GM12874 (cell line): ENCODE measurements at regions not wholly inside any gene's neighbourhood (a gene's known extent, or its start where the extent isn't known, plus 50 kb on each side); places are given as distances from the start of the nearest gene placed in this dataset.
A peak's percentile ranks its signal among the peaks of the same experiment; 100 is the strongest.

Experiments used
- TF ChIP-seq, protein P1 (sequence below): IDR thresholded peaks from 2 replicates; pipeline ENCODE4 v1.5.1; 2011; ENCODE audit warnings: low read depth, mild to moderate bottlenecking, control low read depth, low read length, moderate library complexity; ENCODE audit not compliant: insufficient read depth

DNA sequence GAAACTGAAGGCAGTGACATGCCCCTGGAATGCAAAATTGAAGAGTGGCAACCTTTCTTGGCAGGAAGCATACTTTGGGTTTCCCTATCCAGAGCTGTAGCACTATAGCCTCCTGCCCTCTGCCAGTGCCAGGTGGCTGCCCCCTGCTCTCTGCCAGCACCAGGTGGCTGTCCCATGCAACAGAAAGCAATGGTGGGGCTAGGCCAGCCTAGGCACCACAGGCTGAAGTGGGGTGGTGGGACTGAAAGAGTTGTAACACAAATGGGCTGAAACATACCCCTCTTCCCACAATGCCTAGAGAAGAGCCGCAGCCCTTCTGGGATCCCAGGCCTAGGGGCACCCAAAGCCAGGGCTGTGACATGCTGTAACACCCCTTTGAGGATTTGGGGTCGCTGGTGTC lies 1739.3 kb upstream of the LRRTM1 start:
- TF ChIP-seq, protein P1, sequence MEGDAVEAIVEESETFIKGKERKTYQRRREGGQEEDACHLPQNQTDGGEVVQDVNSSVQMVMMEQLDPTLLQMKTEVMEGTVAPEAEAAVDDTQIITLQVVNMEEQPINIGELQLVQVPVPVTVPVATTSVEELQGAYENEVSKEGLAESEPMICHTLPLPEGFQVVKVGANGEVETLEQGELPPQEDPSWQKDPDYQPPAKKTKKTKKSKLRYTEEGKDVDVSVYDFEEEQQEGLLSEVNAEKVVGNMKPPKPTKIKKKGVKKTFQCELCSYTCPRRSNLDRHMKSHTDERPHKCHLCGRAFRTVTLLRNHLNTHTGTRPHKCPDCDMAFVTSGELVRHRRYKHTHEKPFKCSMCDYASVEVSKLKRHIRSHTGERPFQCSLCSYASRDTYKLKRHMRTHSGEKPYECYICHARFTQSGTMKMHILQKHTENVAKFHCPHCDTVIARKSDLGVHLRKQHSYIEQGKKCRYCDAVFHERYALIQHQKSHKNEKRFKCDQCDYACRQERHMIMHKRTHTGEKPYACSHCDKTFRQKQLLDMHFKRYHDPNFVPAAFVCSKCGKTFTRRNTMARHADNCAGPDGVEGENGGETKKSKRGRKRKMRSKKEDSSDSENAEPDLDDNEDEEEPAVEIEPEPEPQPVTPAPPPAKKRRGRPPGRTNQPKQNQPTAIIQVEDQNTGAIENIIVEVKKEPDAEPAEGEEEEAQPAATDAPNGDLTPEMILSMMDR, result no peak

DNA sequence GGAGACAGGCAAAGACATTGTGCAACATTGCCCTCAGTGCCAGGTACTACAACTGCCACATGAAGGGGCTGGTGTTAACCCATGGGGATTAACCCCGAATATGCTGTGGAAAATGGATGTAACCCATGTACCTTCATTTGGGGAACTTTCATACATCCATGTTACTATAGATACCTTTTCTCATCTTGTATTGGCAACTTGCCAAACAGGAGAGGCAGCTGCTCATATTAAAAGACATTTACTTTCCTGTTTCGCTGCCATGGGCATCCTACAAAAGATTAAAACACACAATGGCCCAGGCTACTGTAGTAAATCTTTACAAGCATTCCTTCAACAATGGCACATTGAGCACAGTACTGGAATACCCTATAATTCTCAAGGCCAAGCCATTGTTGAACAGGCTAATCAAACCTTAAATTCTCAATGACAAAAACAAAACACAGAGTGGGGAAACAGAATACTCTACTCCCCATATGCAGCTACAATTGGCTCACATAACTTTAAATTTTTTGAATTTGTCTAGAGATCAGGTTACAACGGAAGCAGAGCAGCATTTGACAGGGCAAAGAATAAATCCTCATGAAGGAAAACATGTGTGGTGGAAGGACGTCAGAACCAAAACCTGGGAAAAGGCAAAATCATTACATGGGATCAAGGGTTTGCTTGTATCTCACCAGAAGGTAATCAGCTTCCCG lies 1723.5 kb upstream of the LRRTM1 start:
- TF ChIP-seq, protein P1, result no peak

DNA sequence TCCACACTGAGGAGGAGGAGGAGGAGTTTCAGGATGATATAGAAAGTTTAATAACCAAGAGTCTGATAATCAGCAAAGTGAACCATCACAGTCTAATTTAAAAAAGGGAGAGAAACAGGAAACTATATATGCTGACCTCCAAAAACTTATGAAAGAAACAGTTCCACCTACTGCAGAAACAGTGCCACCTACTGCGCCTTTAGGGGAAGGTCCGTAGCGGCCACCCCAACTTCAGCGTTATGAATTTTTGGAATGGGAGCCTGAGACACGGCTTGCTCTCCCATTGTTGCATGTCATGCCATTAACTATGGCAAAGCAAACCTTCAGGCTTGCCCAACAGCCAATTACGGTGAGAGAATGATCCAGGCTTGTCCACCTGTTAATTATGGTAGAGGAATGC lies 1719.2 kb upstream of the LRRTM1 start:
- TF ChIP-seq, protein P1, result 0 out of 2 replicates have a peak, but pooled peaks have one; percentile 23

DNA sequence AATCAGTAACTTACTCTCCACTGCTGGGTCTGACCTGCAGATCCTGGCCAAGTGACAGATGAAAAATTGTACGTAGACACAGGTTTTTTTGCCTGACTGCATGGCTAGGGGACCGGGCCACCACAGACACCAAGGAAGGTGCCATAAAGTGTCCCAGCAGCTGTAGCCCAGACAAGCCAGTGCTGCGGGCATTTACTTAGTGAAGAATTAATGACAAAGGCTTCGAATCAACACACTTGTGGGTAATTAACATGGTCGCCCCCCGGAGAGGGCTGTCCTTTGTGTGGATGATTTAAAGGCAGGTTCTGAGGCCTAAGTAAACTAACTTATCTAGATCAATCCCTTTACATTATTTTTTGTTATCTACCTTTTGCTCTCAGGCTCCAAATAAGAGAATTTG lies 1709.1 kb upstream of the LRRTM1 start:
- TF ChIP-seq, protein P1, result no peak

DNA sequence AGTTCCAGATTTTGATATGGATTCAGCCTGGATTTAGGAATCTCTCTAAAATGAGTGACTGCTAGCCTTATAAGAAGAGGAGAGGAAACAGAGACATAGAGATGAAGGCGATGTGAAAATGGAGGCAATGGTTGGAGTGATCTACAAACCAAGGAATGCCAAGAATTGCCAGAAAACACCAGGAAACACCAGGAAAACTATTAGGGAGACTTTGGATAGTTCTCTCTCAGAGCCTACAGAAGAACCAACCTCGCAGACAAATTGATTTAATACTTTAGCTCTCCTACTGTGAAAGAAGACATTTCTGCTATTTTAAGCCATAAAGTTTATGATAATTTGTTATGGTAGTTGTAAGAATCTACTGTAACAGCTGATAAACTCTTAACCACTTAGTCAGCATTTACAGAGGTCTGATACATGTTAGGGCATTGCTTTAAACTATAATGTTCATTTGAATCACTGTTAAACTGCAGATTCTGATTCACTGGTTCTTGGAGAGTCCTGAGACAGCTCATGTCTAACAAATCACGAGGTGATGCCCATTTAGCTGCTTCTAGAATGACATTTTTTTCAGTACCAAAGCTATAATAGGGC lies 1702.6 kb upstream of the LRRTM1 start:
- TF ChIP-seq, protein P1, result no peak

DNA sequence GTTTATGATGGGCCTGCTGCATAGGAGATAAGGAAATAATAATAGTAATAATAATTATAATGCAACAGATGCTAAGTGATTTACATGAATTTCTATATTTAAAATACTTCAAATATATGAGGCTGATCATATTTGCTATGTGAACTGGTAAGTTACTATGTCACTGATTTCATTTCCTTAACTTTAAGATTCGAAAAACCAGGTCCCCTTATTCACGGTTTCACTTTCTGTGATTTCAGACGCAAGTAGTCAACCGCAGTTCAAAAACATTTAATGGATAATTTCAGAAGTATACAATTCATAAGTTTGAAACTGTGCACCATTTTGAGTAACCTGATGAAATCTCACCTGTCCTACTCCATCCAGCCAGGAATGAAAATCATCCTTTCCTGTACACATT lies 1697.1 kb upstream of the LRRTM1 start:
- TF ChIP-seq, protein P1, result no peak

DNA sequence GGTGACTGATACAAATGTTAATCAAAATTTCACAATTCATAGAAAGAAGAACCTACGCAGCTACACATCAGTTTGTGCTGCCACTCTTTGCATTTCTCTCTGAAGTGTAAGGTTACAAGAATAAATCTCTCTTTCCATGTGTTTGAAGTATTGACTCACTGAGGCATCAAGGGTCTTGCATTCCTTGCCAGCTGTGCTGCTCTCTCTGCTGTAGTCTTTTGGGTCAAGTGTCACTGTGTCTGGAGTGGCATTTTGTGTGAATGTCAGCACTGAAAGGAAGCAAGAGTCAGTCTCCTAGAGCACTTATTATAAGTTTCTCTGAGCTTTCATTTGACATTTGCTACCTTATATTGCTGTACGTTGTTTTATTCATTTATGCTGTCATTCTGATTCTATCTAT lies 1696.1 kb upstream of the LRRTM1 start:
- TF ChIP-seq, protein P1, result no peak
